SK-N-SH (cell line): ENCODE measurements at regions not wholly inside any gene's neighbourhood (a gene's known extent, or its start where the extent isn't known, plus 50 kb on each side); places are given as distances from the start of the nearest gene placed in this dataset.

Source experiments
- CTCF ChIA-PET: fragments of 300-600, 350-600 bp; formaldehyde crosslinking; extraction: SDS; loops from one replicate; lab custom pipeline; 2021; lab: Yijun Ruan, JAX
- POLR2A ChIA-PET: fragments of 350-600 bp; sonication (Branson Sonifier 250); formaldehyde crosslinking; extraction: SDS; loops from one replicate; lab custom pipeline; 2020; ENCODE audit warnings: antibody characterized with exemption, inconsistent platforms; lab: Yijun Ruan, JAX
- DNase-seq: peaks from one replicate; pipeline ENCODE4 v3.0.0; 2012
- H2AFZ ChIP-seq: fragments of 200-600 bp; sonication (generic); 2 replicates; pipeline ENCODE4 v1.8.1; 2016; ENCODE audit warnings: antibody characterized with exemption, mild to moderate bottlenecking, low read depth
- H3F3A ChIP-seq: fragments of 200-600 bp; sonication (generic); replicated peaks from 2 replicates; pipeline ENCODE3; 2016; ENCODE audit warnings: antibody characterized with exemption, mild to moderate bottlenecking; ENCODE audit not compliant: insufficient read depth
- H3K27ac ChIP-seq, 2 experiments: fragments of 200-500 bp in 1 of 2; fragments of 200-600 bp in 1 of 2; sonication (Bioruptor generic) in 1 of 2; sonication (generic), shearing (Covaris generic) in 1 of 2; 2 replicates each; pipeline versions ENCODE4 v1.5.1 to v1.6.1; 2014 to 2016; ENCODE audit warnings: low read depth in 2 of 2, inconsistent platforms in 1 of 2, low read length in 1 of 2, mild to moderate bottlenecking in 1 of 2, mixed read lengths in 1 of 2
- H3K27me3 ChIP-seq: fragments of 200-600 bp; sonication (generic), shearing (Covaris generic); 2 replicates; pipeline ENCODE4 v1.6.1; 2016; ENCODE audit warnings: mixed run types; ENCODE audit not compliant: insufficient read depth
- H3K36me3 ChIP-seq, 2 experiments: fragments of 200-500 bp in 1 of 2; fragments of 200-600 bp in 1 of 2; sonication (Bioruptor generic) in 1 of 2; sonication (generic) in 1 of 2; replicated peaks in 1 of 2; 2 replicates each; pipeline versions ENCODE3 to v1.5.1; 2014 to 2016; ENCODE audit warnings: low read length in 1 of 2, mild to moderate bottlenecking in 1 of 2; ENCODE audit not compliant: insufficient read depth in 2 of 2, control insufficient read depth in 1 of 2
- H3K4me1 ChIP-seq, 2 experiments: fragments of 200-500 bp in 1 of 2; fragments of 200-600 bp in 1 of 2; sonication (Bioruptor generic) in 1 of 2; sonication (generic), shearing (Covaris generic) in 1 of 2; 2 replicates each; pipeline versions ENCODE4 v1.5.1 to v1.6.1; 2014 to 2016; ENCODE audit warnings: low read depth in 1 of 2, low read length in 1 of 2, mixed run types in 1 of 2; ENCODE audit not compliant: insufficient read depth in 2 of 2, control insufficient read depth in 1 of 2
- H3K4me2 ChIP-seq: fragments of 200-600 bp; sonication (generic), shearing (Covaris generic); 2 replicates; pipeline ENCODE4 v1.6.1; 2017; ENCODE audit warnings: mixed run types
- H3K4me3 ChIP-seq, 2 experiments: fragments of 200-500 bp in 1 of 2; fragments of 200-600 bp in 1 of 2; sonication (Bioruptor generic) in 1 of 2; sonication (generic), shearing (Covaris generic) in 1 of 2; 2 replicates each; pipeline versions ENCODE4 v1.5.1 to v1.8.1; 2014 to 2016; ENCODE audit warnings: low read depth in 2 of 2, inconsistent platforms in 1 of 2, low read length in 1 of 2, mild to moderate bottlenecking in 1 of 2, mixed read lengths in 1 of 2, moderate library complexity in 1 of 2
- H3K79me2 ChIP-seq: fragments of 200-600 bp; sonication (generic); 2 replicates; pipeline ENCODE4 v1.8.1; 2017; ENCODE audit warnings: mild to moderate bottlenecking; ENCODE audit not compliant: insufficient read depth
- H3K9ac ChIP-seq: fragments of 200-600 bp; sonication (generic); 2 replicates; pipeline ENCODE4 v1.6.1; 2017; ENCODE audit warnings: mixed run types
- H3K9me2 ChIP-seq: fragments of 200-600 bp; sonication (generic); 2 replicates; pipeline ENCODE4 v1.6.1; 2017; ENCODE audit warnings: mixed run types
- H3K9me3 ChIP-seq: fragments of 200-600 bp; sonication (generic); 2 replicates; pipeline ENCODE4 v1.6.1; 2017; ENCODE audit warnings: mixed run types, mild to moderate bottlenecking, moderate library complexity
- H4K20me1 ChIP-seq: fragments of 200-600 bp; sonication (generic); 2 replicates; pipeline ENCODE4 v1.6.1; 2017; ENCODE audit warnings: mild to moderate bottlenecking, mixed run types; ENCODE audit not compliant: insufficient read depth
- CTCF ChIP-seq: fragments of 200-600 bp; sonication (generic); IDR thresholded peaks from 2 replicates; pipeline ENCODE4 v1.6.1; 2017; ENCODE audit warnings: antibody characterized with exemption, mild to moderate bottlenecking, moderate library complexity
- EP300 ChIP-seq, 2 experiments: IDR thresholded peaks; 2 replicates each; pipeline versions ENCODE4 v1.4.0 to v1.6.1; 2012; ENCODE audit warnings: borderline replicate concordance in 1 of 2, low read depth in 1 of 2, low read length in 1 of 2
- EZH2phosphoT487 ChIP-seq: fragments of 200-600 bp; sonication (generic); IDR thresholded peaks from 2 replicates; pipeline ENCODE4 v1.6.1; 2017; ENCODE audit warnings: low read depth, mixed run types, mild to moderate bottlenecking, antibody characterized with exemption, moderate library complexity, borderline replicate concordance
- FOXM1 ChIP-seq: IDR thresholded peaks from 2 replicates; pipeline ENCODE4 v1.4.0; 2012; ENCODE audit warnings: low read depth, mild to moderate bottlenecking
- GABPA ChIP-seq: IDR thresholded peaks from 2 replicates; pipeline ENCODE4 v1.4.0; 2012; ENCODE audit warnings: low read depth, mild to moderate bottlenecking
- GATA2 ChIP-seq: sonication (generic); formaldehyde crosslinking; IDR thresholded peaks from 2 replicates; pipeline ENCODE4 v1.5.0; 2020; ENCODE audit warnings: mild to moderate bottlenecking, missing genetic modification reagents
- JUND ChIP-seq: IDR thresholded peaks from 2 replicates; pipeline ENCODE4 v1.4.0; 2012
- MEF2A ChIP-seq: IDR thresholded peaks from 2 replicates; pipeline ENCODE4 v1.4.0; 2012; ENCODE audit warnings: low read depth, borderline replicate concordance
- NFIC ChIP-seq: IDR thresholded peaks from 2 replicates; pipeline ENCODE4 v1.4.0; 2012; ENCODE audit warnings: borderline replicate concordance
- NRF1 ChIP-seq: IDR thresholded peaks from 2 replicates; pipeline ENCODE4 v1.6.1; 2012; ENCODE audit warnings: low read depth, mild to moderate bottlenecking, low read length
- PBX3 ChIP-seq: IDR thresholded peaks from 2 replicates; pipeline ENCODE4; 2012
- POLR2AphosphoS5 ChIP-seq: IDR thresholded peaks from 2 replicates; pipeline ENCODE4 v1.6.1; 2012; ENCODE audit warnings: low read depth, low read length
- RCOR1 ChIP-seq: fragments of 150-350 bp; IDR thresholded peaks from 2 replicates; pipeline ENCODE4 v1.6.1; 2017; ENCODE audit warnings: antibody characterized with exemption, low read length
- SIN3A ChIP-seq: IDR thresholded peaks from 2 replicates; pipeline ENCODE4 v1.6.1; 2012; ENCODE audit warnings: low read depth, mild to moderate bottlenecking, low read length, moderate library complexity, borderline replicate concordance
- SMC3 ChIP-seq: IDR thresholded peaks from 2 replicates; pipeline ENCODE4 v1.6.1; 2012; ENCODE audit warnings: low read depth, low read length, improper control_type of control experiment
- TAF1 ChIP-seq: IDR thresholded peaks from 2 replicates; pipeline ENCODE4 v1.6.1; 2012; ENCODE audit warnings: low read depth, mild to moderate bottlenecking, low read length, moderate library complexity, borderline replicate concordance
- TEAD4 ChIP-seq: IDR thresholded peaks from 2 replicates; pipeline ENCODE4 v1.4.0; 2012; ENCODE audit warnings: mild to moderate bottlenecking, borderline replicate concordance; ENCODE audit not compliant: insufficient read depth
- TF ChIP-seq, protein P1 (sequence below): fragments of 150-350 bp; IDR thresholded peaks from 2 replicates; pipeline ENCODE4 v1.6.1; 2016; ENCODE audit warnings: mild to moderate bottlenecking, low read depth, low read length
- TF ChIP-seq, protein P2 (sequence below): fragments of 150-350 bp; IDR thresholded peaks from 2 replicates; pipeline ENCODE4 v1.6.1; 2017; ENCODE audit warnings: antibody characterized with exemption, low read length, low read depth, borderline replicate concordance
- TF ChIP-seq, protein P3 (sequence below): IDR thresholded peaks from 2 replicates; pipeline ENCODE4 v1.4.0; 2012; ENCODE audit warnings: low read depth

- Histone ChIP-seq H3K9me2 (no peaks in the 10 kb centered on the region), H3K27me3 (no peaks in the 10 kb centered on the region), H3K4me1 (no peaks in the 10 kb centered on the region), H3K4me3 (no peak overlapping the region), H3K9ac (no peak overlapping the region), H3K27ac (no peak overlapping the region), H4K20me1 (no peaks in the 10 kb centered on the region), H2AFZ (no peak overlapping the region), H3K79me2 (no peaks in the 10 kb centered on the region), H3F3A (no peaks in the 10 kb centered on the region), H3K4me2 (no peak overlapping the region), H3K9me3 (no peaks in the 10 kb centered on the region), H3K36me3 (no peaks in the 10 kb centered on the region)
- no peak for DNase-seq
- ChIA-PET POLR2A (no interaction called here), CTCF (no interaction called here)
- TF ChIP-seq, protein P1, sequence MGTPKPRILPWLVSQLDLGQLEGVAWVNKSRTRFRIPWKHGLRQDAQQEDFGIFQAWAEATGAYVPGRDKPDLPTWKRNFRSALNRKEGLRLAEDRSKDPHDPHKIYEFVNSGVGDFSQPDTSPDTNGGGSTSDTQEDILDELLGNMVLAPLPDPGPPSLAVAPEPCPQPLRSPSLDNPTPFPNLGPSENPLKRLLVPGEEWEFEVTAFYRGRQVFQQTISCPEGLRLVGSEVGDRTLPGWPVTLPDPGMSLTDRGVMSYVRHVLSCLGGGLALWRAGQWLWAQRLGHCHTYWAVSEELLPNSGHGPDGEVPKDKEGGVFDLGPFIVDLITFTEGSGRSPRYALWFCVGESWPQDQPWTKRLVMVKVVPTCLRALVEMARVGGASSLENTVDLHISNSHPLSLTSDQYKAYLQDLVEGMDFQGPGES: no peak
- TF ChIP-seq GATA2 (no peak), FOXM1 (no peak), SMC3 (no peak), TAF1 (no peak), EZH2phosphoT487 (no peak), GABPA (no peak), POLR2AphosphoS5 (no peak), MEF2A (no peak), TEAD4 (no peak), PBX3 (no peak), NFIC (no peak), EP300 (IDR thresholded peaks at IDR 0.05; ENCODE audit: borderline replicate concordance in 1 of 2, low read depth in 1 of 2, low read length in 1 of 2) (no peak), NRF1 (no peak), RCOR1 (no peak), JUND (no peak), SIN3A (no peak), CTCF (no peak)
- TF ChIP-seq, protein P2, sequence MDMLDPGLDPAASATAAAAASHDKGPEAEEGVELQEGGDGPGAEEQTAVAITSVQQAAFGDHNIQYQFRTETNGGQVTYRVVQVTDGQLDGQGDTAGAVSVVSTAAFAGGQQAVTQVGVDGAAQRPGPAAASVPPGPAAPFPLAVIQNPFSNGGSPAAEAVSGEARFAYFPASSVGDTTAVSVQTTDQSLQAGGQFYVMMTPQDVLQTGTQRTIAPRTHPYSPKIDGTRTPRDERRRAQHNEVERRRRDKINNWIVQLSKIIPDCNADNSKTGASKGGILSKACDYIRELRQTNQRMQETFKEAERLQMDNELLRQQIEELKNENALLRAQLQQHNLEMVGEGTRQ: no peak
- TF ChIP-seq, protein P3, sequence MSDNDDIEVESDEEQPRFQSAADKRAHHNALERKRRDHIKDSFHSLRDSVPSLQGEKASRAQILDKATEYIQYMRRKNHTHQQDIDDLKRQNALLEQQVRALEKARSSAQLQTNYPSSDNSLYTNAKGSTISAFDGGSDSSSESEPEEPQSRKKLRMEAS: no peak
These were observed 518.9 kb upstream of the INTU start for GRCh38 chr4:127113844-127114362.
